H1 (cell line): ENCODE measurements at regions not wholly inside any gene's neighbourhood (a gene's known extent, or its start where the extent isn't known, plus 50 kb on each side); places are given as distances from the start of the nearest gene placed in this dataset.

Source experiments
- CBX8 ChIP-seq: fragments of 300-800, 300-1000 bp; sonication (generic); IDR thresholded peaks from 2 replicates; pipeline ENCODE4 v1.7.1; 2016; ENCODE audit warnings: low read depth, low read length, borderline replicate concordance
- TF ChIP-seq, protein P1 (sequence below): IDR thresholded peaks from 2 replicates; pipeline ENCODE4 v1.6.1; 2012; ENCODE audit warnings: low read length, inconsistent platforms

DNA sequence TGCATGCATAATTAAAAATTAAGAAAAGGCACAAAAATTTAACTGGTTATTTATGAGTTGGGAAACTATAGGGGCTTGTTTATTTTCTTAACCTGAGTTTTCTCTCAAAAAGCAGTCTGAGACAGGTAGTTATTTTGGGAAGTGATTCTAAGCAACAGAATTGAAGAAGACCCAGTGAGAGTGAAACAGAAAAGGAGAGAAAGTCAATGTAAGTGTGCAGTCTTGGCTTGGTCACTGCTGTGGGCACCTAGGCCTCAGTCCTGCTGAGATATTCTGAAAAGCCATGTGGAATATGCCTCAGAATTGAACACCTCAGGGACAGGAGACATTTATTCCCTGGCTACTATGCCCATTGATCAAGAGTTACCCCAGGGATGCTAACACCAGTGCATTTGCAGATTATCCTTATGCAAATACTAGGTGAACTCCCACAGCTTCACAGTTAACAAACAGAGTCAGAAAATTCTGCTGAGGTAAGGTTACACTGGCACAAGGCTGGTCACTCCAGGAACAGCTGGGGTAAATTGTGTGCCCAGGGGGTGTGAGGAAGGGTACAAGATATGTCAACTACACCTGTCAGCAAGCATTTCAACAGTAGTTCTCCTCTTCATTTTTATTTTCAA, 222.7 kb downstream of the EFHB start (continued):
- TF ChIP-seq, protein P1, sequence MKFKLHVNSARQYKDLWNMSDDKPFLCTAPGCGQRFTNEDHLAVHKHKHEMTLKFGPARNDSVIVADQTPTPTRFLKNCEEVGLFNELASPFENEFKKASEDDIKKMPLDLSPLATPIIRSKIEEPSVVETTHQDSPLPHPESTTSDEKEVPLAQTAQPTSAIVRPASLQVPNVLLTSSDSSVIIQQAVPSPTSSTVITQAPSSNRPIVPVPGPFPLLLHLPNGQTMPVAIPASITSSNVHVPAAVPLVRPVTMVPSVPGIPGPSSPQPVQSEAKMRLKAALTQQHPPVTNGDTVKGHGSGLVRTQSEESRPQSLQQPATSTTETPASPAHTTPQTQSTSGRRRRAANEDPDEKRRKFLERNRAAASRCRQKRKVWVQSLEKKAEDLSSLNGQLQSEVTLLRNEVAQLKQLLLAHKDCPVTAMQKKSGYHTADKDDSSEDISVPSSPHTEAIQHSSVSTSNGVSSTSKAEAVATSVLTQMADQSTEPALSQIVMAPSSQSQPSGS, result no peak
- TF ChIP-seq CBX8, result no peak
